ENCODE measurements at regions not wholly inside any gene's neighbourhood (a gene's known extent, or its start where the extent isn't known, plus 50 kb on each side); places are given as distances from the start of the nearest gene placed in this dataset.

- TF ChIP-seq CTCF (IDR thresholded peaks at IDR 0.05 in 4 of 5, conservative IDR thresholded peaks at IDR 0.05 in 1 of 5) (no peak), POLR2A (IDR thresholded peaks at IDR 0.05) (no peak)
Measured at GRCh38 chr3:51593697-51594096, 55.2 kb downstream of the RAD54L2 start.

Measured in gastrocnemius medialis (tissue), 4 donors.